Muscle of back (tissue), 3 donors: ENCODE measurements at regions not wholly inside any gene's neighbourhood (a gene's known extent, or its start where the extent isn't known, plus 50 kb on each side); places are given as distances from the start of the nearest gene placed in this dataset.

ENCODE experiments used
- DNase-seq, 3 donors: peaks; one replicate each; pipeline versions ENCODE4 v3.0.0 to v3.0.0-alpha.2; 2013

- no peak for DNase-seq
These were observed 686.9 kb upstream of the ID4 start for GRCh38 chr6:19150307-19150706.

DNA sequence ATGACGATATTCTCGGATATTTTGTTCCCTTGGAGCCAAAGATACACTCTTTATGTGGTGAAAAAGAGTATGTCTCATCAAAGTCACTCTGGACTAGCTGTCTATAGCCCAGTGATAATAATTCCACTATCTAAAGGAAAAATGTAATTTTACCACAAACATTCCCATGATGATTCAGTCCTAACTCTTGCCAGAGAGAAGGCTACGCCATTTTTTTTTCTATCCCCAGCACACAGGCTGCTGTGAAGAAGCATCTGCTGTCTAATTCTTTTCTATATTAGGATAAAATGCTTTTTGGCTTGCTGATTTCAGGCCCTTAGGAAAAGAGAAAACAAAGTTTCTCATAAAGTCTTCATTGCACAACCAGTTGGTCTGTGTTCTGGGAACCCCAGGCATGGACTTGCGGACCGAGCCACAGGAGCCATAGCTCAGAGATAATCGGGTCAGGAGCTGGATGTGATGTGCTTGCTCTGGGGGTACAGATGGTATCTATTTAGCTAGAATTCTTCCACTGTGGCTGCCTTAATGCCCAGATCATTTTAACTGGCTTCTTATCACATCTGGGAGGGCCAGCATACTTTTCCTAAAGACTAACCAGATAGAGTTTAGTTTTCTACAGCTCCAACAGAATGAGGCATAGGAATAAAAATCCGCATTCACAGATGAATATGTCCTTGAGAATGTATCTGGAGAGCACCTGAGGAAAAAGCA is 683.7 kb upstream of the ID4 start:
- peak; percentile 33 to 76 (median 75) for DNase-seq

DNA sequence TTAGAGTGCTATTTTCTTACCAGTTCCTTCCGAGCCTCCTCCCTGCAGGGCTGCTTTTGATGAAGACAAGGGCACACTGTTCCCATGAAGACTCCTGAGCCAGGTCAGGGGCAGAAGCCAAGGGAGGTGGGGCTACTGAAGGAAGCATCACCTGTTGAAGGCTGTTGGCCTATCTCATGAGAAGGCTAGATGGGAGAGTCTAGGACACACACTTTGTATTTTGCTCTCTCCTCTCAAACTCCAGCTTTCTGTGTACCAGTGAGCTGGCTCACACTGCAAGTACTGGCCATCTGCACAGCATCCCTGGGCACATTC is 683.2 kb upstream of the ID4 start:
- no peak for DNase-seq

GRCh38 chr6:19156443-19156842 is 680.7 kb upstream of the ID4 start:
- no peak for DNase-seq

- no peak for DNase-seq
These were observed 679.7 kb upstream of the ID4 start for GRCh38 chr6:19157486-19157885.

DNA sequence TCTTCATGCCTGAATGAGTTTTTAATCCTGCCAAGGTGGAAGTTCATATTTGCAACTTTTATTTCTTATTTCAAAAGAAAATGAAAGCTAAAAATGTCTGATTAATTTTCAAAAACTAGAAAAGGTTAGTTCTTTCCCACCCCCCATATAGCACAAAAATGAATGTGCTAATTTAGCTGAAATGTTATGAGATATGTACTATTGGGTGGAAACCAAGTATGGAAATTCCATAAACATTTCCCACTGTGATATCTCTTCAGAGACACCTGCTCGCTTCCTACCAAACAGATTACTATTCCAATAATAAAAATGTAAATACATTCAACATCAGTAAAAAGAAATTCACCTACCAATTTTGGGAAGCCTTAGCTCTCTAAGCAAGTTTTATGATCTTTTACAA is 678.6 kb upstream of the ID4 start:
- no peak for DNase-seq

GRCh38 chr6:19159089-19159488 is 678.1 kb upstream of the ID4 start:
- peak in 1 of 3 donors; percentile 61 for DNase-seq

GRCh38 chr6:19159561-19159960 is 677.6 kb upstream of the ID4 start:
- DNase-seq = no peak

GRCh38 chr6:19160081-19160730 is 677.0 kb upstream of the ID4 start:
- no peak for DNase-seq

DNA sequence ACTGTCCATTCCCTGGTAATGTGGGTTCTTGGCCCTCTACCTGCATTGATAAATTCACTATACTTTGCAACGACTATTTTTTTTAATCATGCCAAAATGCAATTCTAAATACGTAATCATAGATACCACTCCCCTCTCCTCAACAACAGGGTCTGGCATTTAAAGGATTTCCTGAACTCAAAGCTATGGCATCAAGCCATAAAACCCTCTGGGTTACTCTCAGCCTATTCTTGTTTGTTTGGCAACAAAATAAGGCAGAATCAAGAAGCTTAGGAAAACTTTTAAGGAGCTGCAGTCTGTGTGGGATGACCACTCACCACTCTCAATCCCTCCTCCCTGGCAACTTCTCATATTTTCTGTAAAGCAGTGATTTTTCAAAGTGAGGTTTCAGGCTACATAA is 669.9 kb upstream of the ID4 start:
- no peak for DNase-seq

DNA sequence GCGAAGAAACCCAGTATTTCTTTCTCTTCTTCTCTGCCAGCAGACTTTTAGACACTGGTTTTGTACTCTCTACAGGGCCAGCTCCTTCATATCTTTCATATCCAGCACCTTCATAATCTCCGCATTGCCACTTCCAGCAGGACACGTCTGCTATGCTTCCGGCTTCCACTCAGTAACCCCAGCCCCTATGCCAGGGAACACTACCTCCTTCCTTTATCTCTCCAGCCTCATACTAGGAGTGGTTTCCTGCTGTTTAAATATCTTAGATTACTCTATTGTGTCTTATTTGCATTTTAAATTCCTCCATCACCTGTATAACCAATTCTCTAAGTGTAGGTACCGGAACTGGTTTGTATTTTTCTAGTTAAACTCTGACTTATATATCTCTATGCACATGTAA is 667.8 kb upstream of the ID4 start:
- DNase-seq = no peak

GRCh38 chr6:19175023-19175422 is 662.1 kb upstream of the ID4 start:
- DNase-seq = peak in 2 of 3 donors; percentile 38 to 62

- DNase-seq = peak; percentile 89 to 95 (median 91)
These were observed 656.7 kb upstream of the ID4 start for GRCh38 chr6:19180348-19181072.

GRCh38 chr6:19181211-19181610 is 656.0 kb upstream of the ID4 start:
- DNase-seq = peak; percentile 25 to 74 (median 30)

DNA sequence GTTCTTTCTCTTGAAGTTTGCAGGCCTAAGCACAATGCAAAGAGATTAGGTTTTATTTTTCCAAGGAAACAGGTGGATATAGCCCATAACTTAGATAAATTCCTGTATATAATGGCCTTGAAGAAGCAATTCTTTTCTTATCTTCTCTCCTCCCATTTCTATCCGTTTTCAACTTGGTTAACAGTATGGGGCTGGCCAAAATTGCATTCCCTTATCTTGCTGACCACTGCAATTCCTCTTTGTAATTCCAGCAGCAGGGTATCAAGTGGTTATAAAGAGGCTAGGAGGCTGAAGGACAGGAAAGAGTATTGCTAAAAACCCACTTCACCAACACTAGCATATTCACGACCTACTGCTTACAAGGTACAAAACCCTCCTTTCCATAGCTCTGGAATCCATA is 643.5 kb upstream of the ID4 start:
- DNase-seq = no peak

GRCh38 chr6:19204445-19204844 is 632.7 kb upstream of the ID4 start:
- no peak for DNase-seq

GRCh38 chr6:19205076-19205475 is 632.1 kb upstream of the ID4 start:
- no peak for DNase-seq

- DNase-seq = no peak
These were observed 628.0 kb upstream of the ID4 start for GRCh38 chr6:19209202-19209601.

GRCh38 chr6:19210849-19211590 is 626.1 kb upstream of the ID4 start:
- no peak for DNase-seq

GRCh38 chr6:19214231-19214630 is 622.9 kb upstream of the ID4 start:
- DNase-seq = no peak

DNA sequence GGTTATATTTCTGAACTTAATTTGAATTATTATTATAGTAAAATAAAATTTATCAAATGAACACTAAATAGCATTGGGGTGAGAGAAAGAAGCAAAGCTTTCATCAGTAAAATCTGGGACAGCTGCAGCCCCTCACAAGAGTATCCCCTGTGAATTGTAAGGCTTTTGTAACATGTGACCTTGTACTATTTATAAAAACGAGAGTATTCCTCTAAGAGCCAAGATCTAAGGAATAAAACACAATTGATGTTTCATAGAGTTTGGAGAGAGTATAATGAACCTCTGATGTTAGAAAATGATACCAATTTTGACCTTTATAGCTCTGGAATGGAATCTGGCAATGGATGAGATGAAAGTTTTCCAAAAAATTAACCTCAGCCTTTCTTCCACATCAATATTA is 617.2 kb upstream of the ID4 start:
- DNase-seq = peak in 1 of 3 donors; percentile 3

GRCh38 chr6:19231878-19232561 is 605.1 kb upstream of the ID4 start:
- DNase-seq = peak in 1 of 3 donors; percentile 7
